SK-N-SH treated with all-trans-retinoic acid at 6 μM for 48 hours (cell line): ENCODE measurements at regions not wholly inside any gene's neighbourhood (a gene's known extent, or its start where the extent isn't known, plus 50 kb on each side); places are given as distances from the start of the nearest gene placed in this dataset.

Source experiments
- ARNTL ChIP-seq: fragments of 450-650 bp; formaldehyde crosslinking; IDR thresholded peaks from 2 replicates; pipeline ENCODE4 v1.5.0; 2020; ENCODE audit warnings: low read depth, mild to moderate bottlenecking, moderate library complexity, borderline replicate concordance
- BACH2 ChIP-seq: fragments of 250-450 bp; sonication (Bioruptor Pico); IDR thresholded peaks from 2 replicates; pipeline ENCODE4 v1.9.0; 2021; ENCODE audit warnings: mild to moderate bottlenecking, borderline replicate concordance
- GLIS3 ChIP-seq: fragments of 250-450 bp; sonication (Bioruptor Pico); IDR thresholded peaks from 2 replicates; pipeline ENCODE4 v1.5.0; 2020; ENCODE audit warnings: mild to moderate bottlenecking, moderate library complexity
- RARB ChIP-seq: fragments of 250-450 bp; sonication (Bioruptor Pico); IDR thresholded peaks from 2 replicates; pipeline ENCODE4 v1.8.0; 2021; ENCODE audit warnings: mild to moderate bottlenecking, moderate library complexity
- TCF4 ChIP-seq: fragments of 250-450 bp; sonication (Bioruptor Pico); IDR thresholded peaks from 2 replicates; pipeline ENCODE4 v1.8.0; 2021; ENCODE audit warnings: mild to moderate bottlenecking, moderate library complexity, borderline replicate concordance
- ZC3H10 ChIP-seq: fragments of 250-450 bp; sonication (Bioruptor Pico); IDR thresholded peaks from 2 replicates; pipeline ENCODE4 v1.5.1; 2021; ENCODE audit warnings: mild to moderate bottlenecking, moderate library complexity
- ZFP3 ChIP-seq: fragments of 250-450 bp; sonication (Bioruptor Pico); IDR thresholded peaks from 2 replicates; pipeline ENCODE4 v1.5.0; 2020; ENCODE audit warnings: mild to moderate bottlenecking, moderate library complexity
- ZFP30 ChIP-seq: fragments of 450-650 bp; formaldehyde crosslinking; IDR thresholded peaks from 2 replicates; pipeline ENCODE4 v1.5.0; 2022; ENCODE audit warnings: mild to moderate bottlenecking, moderate library complexity
- ZNF70 ChIP-seq: fragments of 450-650 bp; formaldehyde crosslinking; IDR thresholded peaks from 2 replicates; pipeline ENCODE4 v1.5.0; 2020; ENCODE audit warnings: mild to moderate bottlenecking, moderate library complexity
- ZNF8 ChIP-seq: fragments of 450-650 bp; formaldehyde crosslinking; IDR thresholded peaks from 2 replicates; pipeline ENCODE4 v1.5.0; 2020; ENCODE audit warnings: mild to moderate bottlenecking, moderate library complexity
- TF ChIP-seq, protein P1 (sequence below): fragments of 250-450 bp; sonication (Bioruptor Pico); IDR thresholded peaks from 2 replicates; pipeline ENCODE4 v1.8.0; 2020; ENCODE audit warnings: mild to moderate bottlenecking, moderate library complexity, borderline replicate concordance
- TF ChIP-seq, protein P2 (sequence below): fragments of 250-450 bp; sonication (Bioruptor Pico); IDR thresholded peaks from 2 replicates; pipeline ENCODE4 v1.5.1; 2020; ENCODE audit warnings: low read depth, mild to moderate bottlenecking, moderate library complexity

DNA sequence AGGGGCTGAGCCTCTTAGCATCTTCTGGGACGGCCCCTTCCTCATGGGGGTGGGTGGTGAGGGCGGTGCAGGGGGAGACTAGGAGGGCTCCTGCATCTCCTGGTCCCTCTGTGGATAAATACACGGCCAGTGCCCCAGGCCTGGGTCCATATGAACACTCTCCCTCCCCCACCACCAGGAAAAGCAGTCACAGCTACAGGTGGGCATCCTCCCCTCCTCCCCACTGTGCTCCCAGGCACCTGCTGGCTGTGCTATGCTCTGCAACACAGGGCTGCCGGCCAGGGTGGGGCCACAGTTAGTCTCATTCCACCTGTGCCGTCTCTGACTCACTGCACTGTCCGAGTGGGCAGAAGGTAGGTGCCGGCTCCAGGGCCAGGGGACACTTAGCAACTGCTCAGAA lies 87.3 kb upstream of the INSIG1 start:
- TF ChIP-seq GLIS3 (no peak), ZFP30 (CRISPR knock-in tag) (no peak), TCF4 (no peak), ARNTL (CRISPR knock-in tag) (no peak), ZFP3 (CRISPR knock-in tag) (no peak), BACH2 (no peak), RARB (no peak), ZNF8 (CRISPR knock-in tag) (no peak), ZC3H10 (CRISPR knock-in tag) (no peak), ZNF70 (no peak)
- TF ChIP-seq, protein P1, sequence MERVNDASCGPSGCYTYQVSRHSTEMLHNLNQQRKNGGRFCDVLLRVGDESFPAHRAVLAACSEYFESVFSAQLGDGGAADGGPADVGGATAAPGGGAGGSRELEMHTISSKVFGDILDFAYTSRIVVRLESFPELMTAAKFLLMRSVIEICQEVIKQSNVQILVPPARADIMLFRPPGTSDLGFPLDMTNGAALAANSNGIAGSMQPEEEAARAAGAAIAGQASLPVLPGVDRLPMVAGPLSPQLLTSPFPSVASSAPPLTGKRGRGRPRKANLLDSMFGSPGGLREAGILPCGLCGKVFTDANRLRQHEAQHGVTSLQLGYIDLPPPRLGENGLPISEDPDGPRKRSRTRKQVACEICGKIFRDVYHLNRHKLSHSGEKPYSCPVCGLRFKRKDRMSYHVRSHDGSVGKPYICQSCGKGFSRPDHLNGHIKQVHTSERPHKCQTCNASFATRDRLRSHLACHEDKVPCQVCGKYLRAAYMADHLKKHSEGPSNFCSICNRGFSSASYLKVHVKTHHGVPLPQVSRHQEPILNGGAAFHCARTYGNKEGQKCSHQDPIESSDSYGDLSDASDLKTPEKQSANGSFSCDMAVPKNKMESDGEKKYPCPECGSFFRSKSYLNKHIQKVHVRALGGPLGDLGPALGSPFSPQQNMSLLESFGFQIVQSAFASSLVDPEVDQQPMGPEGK (CRISPR knock-in tag) = no peak
- TF ChIP-seq, protein P2, sequence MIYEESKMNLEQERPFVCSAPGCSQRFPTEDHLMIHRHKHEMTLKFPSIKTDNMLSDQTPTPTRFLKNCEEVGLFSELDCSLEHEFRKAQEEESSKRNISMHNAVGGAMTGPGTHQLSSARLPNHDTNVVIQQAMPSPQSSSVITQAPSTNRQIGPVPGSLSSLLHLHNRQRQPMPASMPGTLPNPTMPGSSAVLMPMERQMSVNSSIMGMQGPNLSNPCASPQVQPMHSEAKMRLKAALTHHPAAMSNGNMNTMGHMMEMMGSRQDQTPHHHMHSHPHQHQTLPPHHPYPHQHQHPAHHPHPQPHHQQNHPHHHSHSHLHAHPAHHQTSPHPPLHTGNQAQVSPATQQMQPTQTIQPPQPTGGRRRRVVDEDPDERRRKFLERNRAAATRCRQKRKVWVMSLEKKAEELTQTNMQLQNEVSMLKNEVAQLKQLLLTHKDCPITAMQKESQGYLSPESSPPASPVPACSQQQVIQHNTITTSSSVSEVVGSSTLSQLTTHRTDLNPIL (CRISPR knock-in tag) = no peak
